HG03439 (cell line): ENCODE measurements at regions not wholly inside any gene's neighbourhood (a gene's known extent, or its start where the extent isn't known, plus 50 kb on each side); places are given as distances from the start of the nearest gene placed in this dataset.

Experiments used
- ATAC-seq: cut with Tn5 transposase; IDR thresholded peaks from one replicate; pipeline ENCODE4 v1.9.1; 2021; ENCODE audit warnings: mild to moderate bottlenecking, moderate library complexity; ENCODE audit not compliant: unreplicated experiment

DNA sequence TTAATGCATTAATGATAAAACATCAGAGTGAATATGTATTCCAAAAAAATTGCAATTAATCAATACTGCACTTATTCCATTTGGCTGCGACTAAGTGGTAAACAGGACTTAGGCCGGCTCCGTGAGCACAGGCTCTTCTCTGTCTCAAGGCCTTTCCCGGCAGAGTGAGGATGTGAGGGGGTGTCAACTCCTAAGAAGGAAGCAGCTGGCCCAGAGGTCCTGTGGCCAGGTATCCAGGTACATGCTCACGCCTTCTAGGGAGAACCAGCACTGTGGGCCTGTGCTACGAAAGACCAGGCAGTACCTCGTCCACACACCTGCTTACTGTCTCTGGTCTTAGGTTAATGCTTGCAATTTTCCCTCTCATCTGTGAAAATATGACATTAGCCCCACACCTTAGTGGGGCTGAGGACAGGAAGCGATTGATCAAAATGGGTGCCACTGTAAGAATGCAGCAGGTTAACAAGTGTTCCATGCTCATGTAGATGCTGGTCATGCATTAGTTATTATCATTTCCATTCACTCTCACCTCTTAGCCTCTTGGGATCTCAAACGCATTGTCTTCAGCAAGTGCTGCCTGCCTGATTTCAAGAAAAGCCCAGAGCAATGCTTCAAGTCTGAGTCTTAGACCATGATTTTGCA lies 175.3 kb downstream of the ABHD5 start:
- ATAC-seq, result no peak

GRCh38 chr3:43866529-43867353 lies 176.0 kb downstream of the ABHD5 start:
- ATAC-seq, result no peak

DNA sequence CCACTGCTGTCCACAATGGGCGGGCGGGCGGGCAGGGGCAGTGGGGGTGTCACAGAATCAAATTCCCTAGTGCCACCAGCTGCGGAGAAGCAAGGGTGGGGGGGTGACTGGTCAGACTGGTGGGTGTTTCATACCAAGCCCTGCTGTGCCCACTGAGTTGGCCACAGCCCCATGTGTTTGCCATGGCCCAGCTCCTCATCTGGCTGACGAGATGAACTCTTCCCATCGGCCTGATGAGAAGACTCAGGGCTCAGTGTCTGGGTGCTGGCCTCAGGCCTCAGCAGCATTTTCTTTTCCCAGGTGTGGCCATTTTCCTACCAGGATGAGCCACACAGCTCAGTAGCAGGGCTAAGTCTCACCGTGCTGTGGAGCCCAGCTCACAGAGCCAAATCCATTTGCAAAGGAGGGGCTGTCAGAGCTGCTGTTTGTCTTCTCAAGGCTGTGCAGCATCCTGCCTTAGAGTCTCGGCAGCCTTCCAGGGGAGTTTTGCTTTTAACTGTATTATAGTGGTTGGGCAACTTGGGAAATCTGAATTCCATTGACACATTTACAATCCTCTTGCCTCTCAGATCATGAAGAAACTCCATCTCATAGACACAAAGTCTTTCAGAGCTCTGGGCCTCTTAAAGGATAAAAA lies 176.8 kb downstream of the ABHD5 start:
- ATAC-seq, result no peak

DNA sequence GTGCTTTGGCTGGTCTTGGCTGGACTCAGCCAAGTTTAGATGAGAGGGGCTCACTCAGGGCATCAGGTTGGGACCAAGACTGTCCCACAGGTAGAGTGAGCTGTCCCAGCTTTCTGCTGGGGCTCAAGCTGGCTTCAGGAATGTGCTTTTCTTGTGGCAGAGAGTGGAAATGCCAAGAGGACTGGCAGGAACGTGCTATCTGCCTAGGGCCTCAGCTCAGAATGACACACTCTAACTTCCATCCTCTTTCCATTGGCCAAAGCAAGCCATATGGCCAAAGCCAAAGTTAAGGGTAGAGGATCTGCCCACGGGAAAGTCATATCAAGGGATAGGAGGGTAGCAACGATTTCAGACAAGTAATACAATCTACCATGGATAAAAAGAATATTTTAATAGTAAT lies 178.8 kb downstream of the ABHD5 start:
- ATAC-seq, result no peak

GRCh38 chr3:43870120-43870519 lies 179.4 kb downstream of the ABHD5 start:
- no peak for ATAC-seq

GRCh38 chr3:43870844-43871626 lies 180.3 kb downstream of the ABHD5 start:
- no peak for ATAC-seq

DNA sequence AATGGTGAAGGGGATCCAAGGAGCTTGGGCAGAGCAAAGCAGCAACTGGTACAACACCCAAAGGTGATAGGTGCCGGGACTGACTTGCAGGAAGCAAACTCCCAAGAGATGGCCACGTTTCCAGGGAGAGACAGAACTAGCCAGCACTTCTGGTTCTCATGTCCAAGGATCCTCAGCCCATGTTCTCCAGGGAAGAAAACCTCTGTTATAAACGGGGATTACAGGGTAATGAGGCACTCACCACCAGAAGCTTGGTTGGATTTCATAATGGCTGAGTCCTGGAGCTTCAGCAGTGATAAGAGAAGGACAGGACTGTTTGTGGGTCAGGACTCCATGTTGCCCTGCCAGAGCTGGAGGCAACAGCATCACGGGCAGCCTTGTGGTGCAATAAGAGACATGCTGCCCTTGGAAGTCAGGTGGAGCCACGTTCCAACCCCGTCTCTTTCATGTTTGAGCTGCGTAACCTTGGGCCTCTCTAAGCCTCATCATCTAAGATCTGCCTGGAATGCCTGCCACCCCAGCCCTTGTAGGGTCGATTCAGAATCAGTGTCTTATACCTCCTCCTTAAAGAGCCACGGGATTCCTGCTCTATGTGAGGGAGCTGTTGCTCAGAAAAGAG lies 181.0 kb downstream of the ABHD5 start:
- ATAC-seq, result no peak

GRCh38 chr3:43872301-43872700 lies 181.6 kb downstream of the ABHD5 start:
- no peak for ATAC-seq

DNA sequence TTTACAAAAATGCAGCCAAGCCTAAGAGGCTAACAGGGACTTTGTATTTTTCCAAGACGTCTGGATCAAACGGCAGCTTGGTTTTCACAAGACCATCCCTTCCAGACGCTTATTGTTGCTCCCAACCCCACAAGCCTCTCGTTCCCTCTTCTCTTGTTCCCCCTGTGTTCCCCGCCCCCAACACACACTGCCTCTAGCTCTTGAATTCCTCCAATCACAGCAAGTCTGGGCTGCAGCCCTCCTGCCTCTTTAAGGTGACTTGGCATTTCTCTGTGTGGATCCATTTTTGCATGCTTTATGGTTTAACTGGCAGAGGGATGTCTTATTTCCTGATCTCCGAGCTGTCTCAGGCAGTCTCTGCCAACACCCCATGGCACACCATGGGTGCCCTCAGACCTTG lies 182.2 kb downstream of the ABHD5 start:
- ATAC-seq, result no peak

GRCh38 chr3:43873723-43874122 lies 183.0 kb downstream of the ABHD5 start:
- no peak for ATAC-seq

DNA sequence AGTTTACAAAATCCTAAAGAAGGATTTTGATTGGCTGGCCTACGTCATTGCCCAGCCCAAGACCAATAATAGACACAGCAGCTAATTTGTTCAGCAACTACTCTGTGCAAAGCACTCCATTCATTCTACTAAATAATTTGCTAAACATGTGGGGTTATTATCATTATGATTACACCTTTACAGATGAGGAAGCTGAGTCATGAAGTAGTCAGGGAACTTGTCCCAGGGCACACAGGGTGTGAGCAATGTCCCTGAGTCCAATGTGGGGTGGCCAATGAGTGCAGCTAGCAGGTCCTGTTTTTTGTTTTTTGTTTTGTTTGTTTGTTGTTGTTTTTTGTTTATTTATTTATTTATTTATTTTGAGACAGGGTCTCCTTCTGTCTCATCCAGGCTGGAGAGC lies 183.6 kb downstream of the ABHD5 start:
- ATAC-seq, result no peak

DNA sequence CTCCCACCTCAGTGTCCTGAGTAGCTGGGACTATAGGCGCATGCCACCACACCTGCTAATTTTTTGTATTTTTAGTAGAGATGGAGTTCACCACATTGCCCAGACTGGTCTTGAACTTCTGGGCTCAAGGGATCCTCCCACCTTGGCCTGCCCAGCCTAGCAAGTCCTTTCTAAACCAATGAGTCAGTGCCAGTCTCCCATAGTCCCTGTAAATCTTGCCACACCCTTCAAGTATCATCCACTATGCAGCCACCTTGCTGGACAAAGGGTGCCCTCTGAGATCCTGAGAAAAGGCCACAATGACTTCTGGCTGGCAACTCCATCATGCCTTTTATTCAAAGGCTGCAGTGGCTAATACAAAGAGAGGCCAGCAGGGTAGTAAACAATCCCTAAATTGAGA lies 184.0 kb downstream of the ABHD5 start:
- no peak for ATAC-seq

DNA sequence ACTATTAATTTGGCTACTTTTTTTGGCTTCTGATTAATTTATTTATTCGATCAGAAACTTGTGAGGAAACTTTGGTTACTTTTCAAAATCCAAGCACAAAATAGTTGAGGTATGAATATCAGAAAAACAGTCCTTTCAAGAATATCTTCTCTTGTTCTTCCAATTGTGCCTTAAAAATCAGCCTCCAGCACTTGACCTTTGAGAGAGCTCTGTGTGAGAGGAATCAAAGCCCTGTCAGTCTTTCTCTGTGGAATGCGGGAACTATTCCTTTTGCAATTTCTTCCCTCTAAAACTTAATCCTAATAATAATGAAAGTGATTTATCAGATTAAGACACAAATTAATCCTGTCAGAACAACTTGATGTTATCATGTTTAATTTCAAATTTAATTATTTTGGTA lies 185.9 kb downstream of the ABHD5 start:
- no peak for ATAC-seq

GRCh38 chr3:43879166-43879565 lies 188.4 kb downstream of the ABHD5 start:
- ATAC-seq, result no peak

- no peak for ATAC-seq
These were observed 192.4 kb downstream of the ABHD5 start for GRCh38 chr3:43882976-43883680.

- ATAC-seq, result no peak
These were observed 193.1 kb downstream of the ABHD5 start for GRCh38 chr3:43883729-43884396.

DNA sequence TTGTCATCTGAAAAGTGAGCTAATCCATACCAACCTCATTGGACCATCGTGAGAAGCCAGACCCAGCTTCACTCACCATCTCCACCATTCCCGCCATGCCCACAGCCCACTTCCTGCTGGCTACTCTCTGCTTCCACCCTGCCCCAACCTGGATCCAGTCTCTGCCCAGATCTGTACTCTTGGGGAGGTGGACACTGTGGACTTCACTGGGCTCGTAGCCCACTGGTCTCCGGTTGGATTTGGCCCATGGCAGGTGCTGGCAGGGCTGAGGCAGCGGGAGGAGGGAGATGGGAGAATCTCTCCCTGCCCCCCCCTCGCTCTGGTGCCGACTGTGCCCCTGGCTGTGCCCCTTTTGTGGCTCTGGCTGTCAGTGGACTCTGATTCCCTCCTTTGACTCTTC lies 193.8 kb downstream of the ABHD5 start:
- ATAC-seq, result no peak

DNA sequence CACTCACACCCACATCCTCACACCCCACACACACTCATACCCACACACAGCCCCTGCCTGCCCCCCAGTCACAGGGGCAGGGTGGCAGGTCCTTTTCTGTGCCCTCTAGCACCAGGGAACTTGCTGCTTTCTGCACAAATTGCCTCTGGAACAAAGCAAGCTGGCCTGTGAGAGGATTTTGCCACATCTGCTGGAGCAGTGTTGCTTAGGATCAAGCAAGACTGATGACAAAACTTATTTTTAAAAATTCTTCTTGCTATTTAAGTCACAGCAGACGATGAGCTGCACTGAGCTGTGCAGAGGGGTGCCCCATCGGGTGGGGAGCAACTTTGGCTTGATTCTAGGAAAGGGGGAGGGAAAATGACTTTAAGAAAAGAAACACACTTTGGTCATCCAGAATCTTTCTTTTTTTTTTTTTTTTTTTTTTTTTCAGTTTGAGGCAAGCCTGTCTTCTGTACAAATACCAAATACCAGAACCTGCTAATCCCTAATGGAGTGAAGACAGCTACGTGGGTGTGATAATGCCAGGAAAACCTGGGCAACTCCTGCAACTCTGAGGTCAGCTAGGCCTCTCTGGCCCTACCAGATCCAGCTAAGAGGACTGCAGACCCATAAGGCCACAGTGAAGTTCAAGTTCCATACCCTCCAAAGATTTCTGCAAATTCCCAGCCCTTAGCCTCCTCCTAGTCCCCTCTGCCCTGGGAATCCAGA lies 195.3 kb downstream of the ABHD5 start:
- ATAC-seq, result no peak

GRCh38 chr3:43892061-43892460 lies 201.3 kb downstream of the ABHD5 start:
- no peak for ATAC-seq
